ENCODE measurements at regions not wholly inside any gene's neighbourhood (a gene's known extent, or its start where the extent isn't known, plus 50 kb on each side); places are given as distances from the start of the nearest gene placed in this dataset.
A peak's percentile ranks its signal among the peaks of the same experiment; 100 is the strongest.

- no peak for DNase-seq (ENCODE audit: low read depth in 2 of 2)
Measured at GRCh38 chr20:12886618-12887363, 122.0 kb upstream of the SPTLC3 start.

- no peak for DNase-seq (ENCODE audit: low read depth in 2 of 2)
Measured at GRCh38 chr20:12891643-12892042, 117.1 kb upstream of the SPTLC3 start.

- DNase-seq (ENCODE audit: low read depth in 2 of 2): no peak
Measured at GRCh38 chr20:12893019-12893418, 115.8 kb upstream of the SPTLC3 start.

DNA sequence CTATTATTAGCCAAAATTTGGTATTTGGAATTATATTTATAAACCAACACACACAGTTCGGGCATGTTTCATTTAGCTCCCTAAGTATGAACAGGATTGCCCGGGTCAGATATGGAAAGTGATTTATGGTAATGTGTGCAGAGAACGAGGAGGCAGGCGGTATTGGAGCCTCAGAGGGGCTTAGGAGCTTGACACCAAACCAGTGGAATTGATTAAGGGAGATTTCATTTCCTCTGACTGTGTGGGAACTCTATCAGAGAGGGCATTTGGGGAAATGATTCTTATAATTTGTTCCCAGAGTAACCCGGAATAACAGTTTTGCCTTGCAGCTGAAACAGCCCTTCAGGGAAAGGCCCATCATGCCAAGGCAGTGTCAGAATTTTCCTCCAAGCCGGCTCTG, 115.1 kb upstream of the SPTLC3 start:
- no peak for DNase-seq (ENCODE audit: low read depth in 2 of 2)

- DNase-seq (ENCODE audit: low read depth in 2 of 2): no peak
Measured at GRCh38 chr20:12894089-12894488, 114.7 kb upstream of the SPTLC3 start.

DNA sequence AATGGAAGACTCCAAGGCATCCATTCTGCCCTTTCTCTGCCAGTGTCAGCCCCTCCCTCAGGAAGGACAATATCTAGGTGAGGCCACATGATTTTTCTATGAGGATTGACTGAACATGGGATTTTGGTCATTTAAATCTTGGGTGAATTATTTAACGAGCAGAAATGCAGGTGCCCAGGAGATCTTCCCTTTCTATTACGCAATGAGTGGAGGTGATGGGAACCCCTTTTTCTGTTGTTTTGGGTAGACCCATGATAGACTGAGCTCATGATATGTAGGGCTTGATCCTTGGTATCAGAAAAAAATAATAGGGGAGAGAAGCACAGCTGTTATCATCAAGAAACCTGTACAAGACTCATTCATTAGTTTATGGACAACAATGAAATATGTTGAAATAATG, 112.6 kb upstream of the SPTLC3 start:
- no peak for DNase-seq (ENCODE audit: low read depth in 2 of 2)

DNA sequence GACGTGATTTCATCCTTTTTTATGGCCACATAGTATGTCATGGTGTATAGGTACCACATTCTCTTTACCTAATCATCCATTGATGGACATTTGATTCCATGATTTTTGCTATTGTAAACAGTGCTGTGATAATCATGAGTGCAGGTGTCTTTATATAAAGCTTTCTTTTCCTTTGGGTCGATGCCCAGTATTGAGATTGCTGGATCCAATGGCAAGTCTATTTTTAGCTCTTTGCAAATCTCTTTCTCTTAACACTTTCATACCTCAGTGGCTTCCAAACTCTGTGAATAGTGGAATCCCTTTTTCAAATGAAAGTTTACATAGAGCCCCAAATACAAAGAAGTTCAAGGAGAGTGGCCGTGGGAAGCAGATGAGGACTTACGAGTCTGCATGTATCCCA, 105.8 kb upstream of the SPTLC3 start:
- no peak for DNase-seq (ENCODE audit: low read depth in 2 of 2)

GRCh38 chr20:12906361-12906760, 102.4 kb upstream of the SPTLC3 start:
- no peak for DNase-seq (ENCODE audit: low read depth in 2 of 2)

DNA sequence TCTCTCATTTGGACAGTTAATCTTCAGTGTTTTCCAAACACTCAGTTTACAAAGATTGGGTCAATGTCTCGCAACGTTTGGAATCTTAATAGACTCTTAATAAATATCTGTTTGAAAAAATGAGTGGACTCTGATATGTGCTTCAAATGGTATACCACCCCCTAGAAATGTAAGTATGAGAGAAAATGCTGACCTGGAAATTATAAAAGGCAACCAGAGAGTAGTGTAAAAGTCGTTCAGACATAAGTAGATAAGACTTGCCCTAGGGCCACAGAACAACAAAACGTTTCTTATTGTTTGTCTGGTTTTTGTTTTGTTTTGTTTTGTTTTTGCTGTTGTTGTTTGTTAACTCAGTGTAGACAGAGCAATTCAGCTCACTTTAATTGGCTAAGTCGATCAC, 97.4 kb upstream of the SPTLC3 start:
- no peak for DNase-seq (ENCODE audit: low read depth in 2 of 2)

GRCh38 chr20:12913781-12914443, 94.9 kb upstream of the SPTLC3 start:
- no peak for DNase-seq (ENCODE audit: low read depth in 2 of 2)

DNA sequence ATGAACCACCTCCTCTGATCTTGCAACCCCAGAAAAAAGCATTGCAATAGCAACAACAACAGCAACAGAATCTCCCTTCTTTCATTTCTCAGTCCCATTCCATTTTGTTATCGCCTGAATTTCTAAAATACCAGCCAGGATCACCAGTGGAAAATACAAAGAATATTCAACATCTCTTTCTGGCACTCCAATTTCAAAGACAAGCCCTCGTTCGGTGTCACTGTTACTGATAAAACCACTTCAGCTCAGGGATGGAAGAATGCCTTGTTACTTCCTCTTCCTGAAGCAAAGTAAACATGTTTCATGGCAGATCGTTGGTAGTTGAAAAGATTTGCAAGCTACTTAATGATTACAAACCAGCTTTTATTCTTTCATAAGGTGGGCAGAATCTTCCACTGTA, 94.0 kb upstream of the SPTLC3 start:
- no peak for DNase-seq (ENCODE audit: low read depth in 2 of 2)

- DNase-seq (ENCODE audit: low read depth in 2 of 2): no peak
Measured at GRCh38 chr20:12916699-12917098, 92.1 kb upstream of the SPTLC3 start.

GRCh38 chr20:12924126-12924525, 84.6 kb upstream of the SPTLC3 start:
- DNase-seq (ENCODE audit: low read depth in 2 of 2): no peak

DNA sequence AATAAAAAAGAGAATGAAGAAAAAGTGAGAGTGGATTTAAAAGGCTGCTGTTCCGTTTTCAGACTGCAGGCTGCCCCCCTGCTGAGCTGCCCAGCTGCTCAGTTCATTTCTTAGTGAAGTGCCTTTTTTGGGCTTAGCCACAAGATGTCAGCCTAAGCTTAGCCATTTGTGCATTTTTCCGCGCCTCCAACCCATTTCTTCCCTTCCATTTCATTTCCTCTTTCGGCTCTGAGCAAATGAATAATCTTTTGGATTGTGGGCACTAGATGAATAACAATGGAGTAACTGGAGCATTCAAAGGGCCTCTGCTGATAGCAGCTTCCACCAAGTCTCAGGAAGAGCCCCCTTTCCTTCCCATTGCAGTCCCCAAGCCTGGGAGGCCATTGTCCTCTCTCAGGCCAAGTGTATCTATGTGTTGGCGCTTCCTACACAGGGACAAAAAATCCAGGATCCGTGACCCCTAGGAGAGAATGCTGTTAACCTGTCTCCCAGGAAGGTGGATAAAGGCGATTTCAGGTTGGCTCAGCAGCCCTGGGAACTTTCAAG, 83.5 kb upstream of the SPTLC3 start:
- peak; percentile 52 to 61 for DNase-seq (ENCODE audit: low read depth in 2 of 2)

DNA sequence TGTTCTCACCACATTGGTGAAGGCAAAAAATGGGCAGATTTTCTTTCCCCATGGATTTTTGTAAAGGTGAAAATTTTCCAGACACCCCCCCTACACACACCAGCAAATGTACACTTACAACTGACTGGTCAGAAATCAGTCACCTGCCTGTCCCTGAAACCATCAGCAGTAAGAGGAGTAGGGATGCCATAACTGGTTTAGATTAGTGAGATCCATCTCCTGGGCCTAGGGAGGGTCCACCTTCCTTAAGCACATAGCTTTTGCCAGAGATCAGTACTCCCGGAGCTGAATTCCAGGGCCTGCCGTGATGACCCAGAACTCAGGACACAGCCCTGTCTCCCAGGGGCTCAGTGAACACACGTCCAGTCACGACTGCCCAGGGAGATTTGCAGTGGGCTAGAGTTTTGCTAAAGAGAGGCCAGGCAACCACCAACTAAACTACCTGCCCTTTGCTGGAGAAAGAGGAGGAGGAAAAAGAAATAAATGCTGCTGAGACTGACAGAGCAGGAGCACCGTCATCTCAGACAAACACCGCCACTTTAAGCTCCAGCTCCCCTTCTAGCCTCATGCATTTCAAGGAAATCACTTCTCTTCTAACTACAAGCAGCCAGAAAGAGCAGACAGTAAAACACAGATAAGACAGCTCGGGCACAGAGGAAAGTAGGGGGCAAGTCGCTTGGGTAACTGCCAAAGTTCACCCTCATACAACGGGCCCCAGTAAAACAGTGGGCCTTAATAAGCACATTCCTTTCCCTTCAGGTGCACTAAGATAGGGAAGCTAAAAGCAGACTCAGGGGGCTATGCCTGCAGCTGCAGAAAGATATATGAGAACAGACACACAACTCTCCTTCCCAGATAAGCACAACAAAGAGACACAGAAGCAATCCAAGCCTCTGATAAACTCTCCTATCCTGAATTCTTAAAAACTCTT, 82.6 kb upstream of the SPTLC3 start:
- no peak for DNase-seq (ENCODE audit: low read depth in 2 of 2)

DNA sequence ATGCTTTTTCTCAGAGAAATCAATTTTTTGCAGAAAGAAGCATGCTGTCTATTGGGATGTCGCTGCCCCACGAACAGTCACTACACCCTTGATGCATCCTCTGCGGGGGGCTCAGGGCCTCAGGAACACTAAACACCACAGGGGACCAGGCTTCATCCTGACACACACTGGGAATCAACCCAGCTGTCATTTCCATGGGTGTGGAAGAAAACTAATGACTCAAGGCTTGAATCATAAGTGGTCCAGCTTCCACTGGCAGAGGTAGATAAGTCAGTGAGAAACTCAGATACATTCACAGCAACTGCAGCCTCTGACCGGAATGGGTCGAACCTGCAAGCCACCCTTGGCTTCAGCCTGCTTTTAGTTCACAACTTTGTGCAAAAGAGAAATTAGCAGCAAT, 81.3 kb upstream of the SPTLC3 start:
- DNase-seq (ENCODE audit: low read depth in 2 of 2): no peak

- DNase-seq (ENCODE audit: low read depth in 2 of 2): no peak
Measured at GRCh38 chr20:12928358-12928754, 80.4 kb upstream of the SPTLC3 start.

GRCh38 chr20:12928755-12929401, 79.9 kb upstream of the SPTLC3 start:
- DNase-seq (ENCODE audit: low read depth in 2 of 2): peak; percentile 32 to 33

DNA sequence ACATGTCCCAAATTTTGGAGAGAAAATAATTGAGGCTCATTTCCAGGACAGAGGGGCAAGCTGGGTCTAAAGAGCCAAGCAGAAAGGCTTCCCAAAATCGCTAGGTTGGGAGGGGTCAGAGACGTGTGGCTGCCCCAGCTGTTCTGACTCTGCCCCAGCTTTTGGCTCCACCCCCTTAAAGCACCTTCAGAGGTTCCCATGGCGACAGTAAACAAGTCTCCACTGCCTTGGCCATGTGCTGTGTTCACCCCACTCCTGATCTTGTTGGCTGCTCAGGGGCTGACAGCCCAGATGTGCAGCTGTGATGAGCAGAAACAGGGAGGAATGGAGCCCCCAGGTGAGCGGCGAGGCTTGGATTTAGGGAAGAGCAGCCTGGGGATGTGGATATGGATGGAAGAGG, 72.8 kb upstream of the SPTLC3 start:
- DNase-seq (ENCODE audit: low read depth in 2 of 2): no peak

GRCh38 chr20:12936524-12936923, 72.2 kb upstream of the SPTLC3 start:
- DNase-seq (ENCODE audit: low read depth in 2 of 2): no peak

DNA sequence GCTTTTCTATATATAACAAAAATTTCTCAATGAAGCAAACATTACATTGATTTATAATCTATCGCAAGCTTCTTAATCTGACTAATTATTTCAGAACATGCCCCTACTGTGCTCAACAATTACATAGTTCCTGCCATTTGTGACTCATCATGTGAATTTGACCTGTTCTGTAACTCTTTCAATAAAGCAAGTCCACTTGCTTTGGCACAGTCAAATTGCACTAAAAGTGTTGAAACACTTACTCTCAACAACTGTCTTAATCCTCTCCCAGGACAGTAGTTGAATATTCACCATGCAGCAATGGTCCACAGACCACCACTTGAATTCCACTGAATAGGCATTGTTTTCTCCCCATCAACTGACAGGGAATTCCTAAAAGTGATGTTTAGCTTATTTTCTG, 67.7 kb upstream of the SPTLC3 start:
- DNase-seq (ENCODE audit: low read depth in 2 of 2): no peak

DNA sequence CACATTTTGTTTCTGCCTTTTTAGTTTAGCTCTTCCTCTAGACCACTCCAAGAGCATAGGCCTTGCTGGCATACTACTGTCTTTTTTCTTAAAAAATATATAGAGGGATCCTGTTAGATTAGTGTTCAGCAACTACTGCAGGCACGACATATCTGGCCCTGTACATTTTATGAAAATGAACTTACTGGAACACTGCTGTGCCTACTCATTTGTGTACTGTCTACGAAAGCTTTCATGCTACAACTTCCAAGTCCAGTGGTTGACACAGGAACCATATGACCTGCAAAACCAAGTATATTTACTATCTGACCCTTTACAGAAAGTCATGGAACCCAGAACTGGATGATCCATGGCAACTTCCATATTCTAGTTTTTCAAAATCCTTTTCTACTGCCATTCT, 66.6 kb upstream of the SPTLC3 start:
- no peak for DNase-seq (ENCODE audit: low read depth in 2 of 2)
